ENCODE measurements at regions not wholly inside any gene's neighbourhood (a gene's known extent, or its start where the extent isn't known, plus 50 kb on each side); places are given as distances from the start of the nearest gene placed in this dataset.
"Not testable (repeated sequence)": the region's sequence is repeated elsewhere in the genome, so short reads cannot be mapped to it uniquely, and the experiment has no call there.

DNA sequence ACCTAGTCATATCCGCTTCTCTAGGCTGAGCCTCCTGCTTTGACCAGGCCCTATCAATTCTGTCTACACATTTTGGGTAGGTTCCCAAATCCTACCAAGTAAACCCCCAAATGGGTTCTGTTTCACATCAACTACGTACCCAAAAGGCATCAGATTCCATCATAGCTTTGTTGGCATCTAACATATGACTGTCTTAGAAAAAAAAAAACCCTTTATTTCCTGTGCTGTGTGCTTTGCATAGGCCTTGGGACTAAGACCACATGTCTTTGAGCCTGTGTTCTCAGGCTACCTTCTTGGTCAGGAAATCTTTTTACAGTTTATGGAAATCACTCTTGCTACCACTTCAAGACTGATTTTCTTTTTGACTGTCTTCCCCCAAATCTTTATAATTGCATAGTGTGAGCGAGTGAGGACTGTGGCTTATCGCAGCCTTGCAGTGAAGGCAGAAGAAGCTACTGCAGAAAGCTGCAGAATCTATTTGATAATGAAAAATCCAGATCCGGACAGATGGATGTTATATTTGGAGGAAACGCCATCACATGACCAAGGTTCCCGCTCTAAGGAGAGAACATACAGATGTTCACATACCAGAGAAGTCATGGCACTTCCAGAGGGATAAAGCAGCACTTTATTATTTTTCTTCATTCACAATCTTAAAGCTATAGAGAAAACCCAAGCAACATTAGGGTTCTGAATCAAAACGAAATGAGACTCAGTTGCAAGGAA lies 111.2 kb downstream of the EOMES start:
- WGBS, 2 donors (ENCODE audit: low coverage in 1 of 2) = 58% methylated on average over 7 to 8 of the region's 8 CpGs
- peaks cover 0 to 5% of the 10 kb centered on the region in 2 donors for H3K9me3 ChIP-seq
- no peak for TF ChIP-seq POLR2AphosphoS5 (IDR thresholded peaks at IDR 0.05)
- no peak for TF ChIP-seq EP300 (IDR thresholded peaks at IDR 0.05; ENCODE audit: low read depth)
- no peak for TF ChIP-seq CTCF (IDR thresholded peaks at IDR 0.05)
- TF ChIP-seq POLR2A (IDR thresholded peaks at IDR 0.05) = no peak
- H3K4me1 ChIP-seq = peaks cover 0 to 9% (median 0%) of the 10 kb centered on the region in 4 donors
- no peaks in the 10 kb centered on the region for H3K36me3 ChIP-seq
- in situ Hi-C loops (cut with MboI; ENCODE audit: low pct_ligation_motif_present in 1 of 4, low pct_unique_long_range_greater_than_20kb in 1 of 4, low sequenced_read_pairs in 3 of 4) (no loop called here), intact Hi-C loops (cut with DNase I; ENCODE audit: low total_unique reads) (no loop called here)
- H3K27me3 ChIP-seq = no peaks in the 10 kb centered on the region
- no peak for DNase-seq
- H3K4me3 ChIP-seq = no peak overlapping the region
- H3K27ac ChIP-seq = no peak overlapping the region

- peaks cover 0 to 9% (median 0%) of the 10 kb centered on the region in 4 donors for H3K4me1 ChIP-seq
- no peaks in the 10 kb centered on the region for H3K27me3 ChIP-seq
- H3K4me3 ChIP-seq = no peak overlapping the region
- WGBS, 2 donors (ENCODE audit: low coverage in 1 of 2) = 66% methylated on average over 1 of the region's 1 CpG; no CpG with 5 or more reads in 1 of the 2 donors
- no peak for TF ChIP-seq POLR2AphosphoS5 (IDR thresholded peaks at IDR 0.05)
- TF ChIP-seq POLR2A (IDR thresholded peaks at IDR 0.05) = no peak
- TF ChIP-seq CTCF (IDR thresholded peaks at IDR 0.05) = no peak
- no peak for TF ChIP-seq EP300 (IDR thresholded peaks at IDR 0.05; ENCODE audit: low read depth)
- no peaks in the 10 kb centered on the region for H3K9me3 ChIP-seq
- DNase-seq = no peak
- in situ Hi-C loops (cut with MboI; ENCODE audit: low pct_ligation_motif_present in 1 of 4, low pct_unique_long_range_greater_than_20kb in 1 of 4, low sequenced_read_pairs in 3 of 4) = no loop called here
- no peak overlapping the region for H3K27ac ChIP-seq
- H3K36me3 ChIP-seq = no peaks in the 10 kb centered on the region
- intact Hi-C loops (cut with DNase I; ENCODE audit: low total_unique reads) = no loop called here
These were observed 114.8 kb downstream of the EOMES start for GRCh38 chr3:27607370-27607769.

- DNase-seq = no peak
- Histone ChIP-seq H3K4me3 (no peak overlapping the region), H3K4me1 (peaks cover 0 to 7% (median 0%) of the 10 kb centered on the region in 4 donors), H3K9me3 (no peaks in the 10 kb centered on the region), H3K36me3 (no peaks in the 10 kb centered on the region), H3K27me3 (no peaks in the 10 kb centered on the region), H3K27ac (no peak overlapping the region)
- in situ Hi-C loops (cut with MboI; ENCODE audit: low pct_ligation_motif_present in 1 of 4, low pct_unique_long_range_greater_than_20kb in 1 of 4, low sequenced_read_pairs in 3 of 4) = no loop called here
- intact Hi-C loops (cut with DNase I; ENCODE audit: low total_unique reads) = no loop called here
- TF ChIP-seq POLR2A (IDR thresholded peaks at IDR 0.05) (no peak), POLR2AphosphoS5 (IDR thresholded peaks at IDR 0.05) (no peak), EP300 (IDR thresholded peaks at IDR 0.05; ENCODE audit: low read depth) (no peak), CTCF (IDR thresholded peaks at IDR 0.05) (no peak)
- 88 to 100% methylated on average over 2 to 3 of the region's 3 CpGs for WGBS, 2 donors (ENCODE audit: low coverage in 1 of 2)
These were observed 115.6 kb downstream of the EOMES start for GRCh38 chr3:27606537-27606936.

DNA sequence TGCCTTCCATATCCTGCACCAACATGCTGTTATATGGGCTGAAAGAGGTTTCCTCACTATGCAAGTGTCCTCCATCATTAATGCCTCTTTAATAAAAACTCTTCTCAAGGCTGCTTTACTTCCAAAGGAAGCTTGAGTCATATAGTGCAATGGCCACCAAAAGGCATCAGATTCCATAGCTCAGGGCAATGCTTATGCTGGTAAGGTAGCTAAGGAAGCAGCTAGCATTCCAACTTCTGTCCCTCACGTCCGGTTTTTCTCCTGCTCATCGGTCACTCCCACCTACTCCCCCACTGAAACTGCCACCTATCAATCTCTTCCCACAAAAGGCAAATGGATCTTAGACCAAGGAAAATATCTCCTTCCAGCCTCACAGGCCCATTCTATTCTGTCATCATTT lies 117.1 kb upstream of the SLC4A7 start:
- WGBS, 2 donors (ENCODE audit: low coverage in 1 of 2) = 93% methylated on average over 3 of the region's 3 CpGs; no CpG with 5 or more reads in 1 of the 2 donors
- intact Hi-C loops (cut with DNase I; ENCODE audit: low total_unique reads); H3K36me3 ChIP-seq; H3K4me1 ChIP-seq; H3K9me3 ChIP-seq; H3K27me3 ChIP-seq; DNase-seq; H3K4me3 ChIP-seq; in situ Hi-C loops (cut with MboI; ENCODE audit: low pct_ligation_motif_present in 1 of 4, low pct_unique_long_range_greater_than_20kb in 1 of 4, low sequenced_read_pairs in 3 of 4); H3K27ac ChIP-seq: not testable (repeated sequence)

DNA sequence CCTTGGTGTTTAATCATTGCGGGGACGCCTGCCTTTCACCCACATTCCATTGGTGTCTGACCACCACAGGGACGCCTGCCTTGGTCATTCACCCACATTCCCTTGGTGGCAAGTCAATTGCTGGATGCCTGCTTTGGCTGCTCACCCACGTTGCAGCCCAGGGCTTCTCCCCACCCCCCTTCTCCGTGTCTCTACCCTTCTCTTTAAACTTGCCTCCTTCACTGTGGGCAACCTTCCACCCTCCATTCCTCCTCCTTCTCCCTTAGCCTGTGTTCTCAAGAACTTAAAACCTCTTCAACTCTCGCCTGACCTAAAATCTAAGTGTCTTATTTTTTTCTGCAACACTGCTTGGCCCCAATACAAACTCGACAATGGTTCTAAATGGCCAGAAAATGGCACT lies 115.6 kb upstream of the SLC4A7 start:
- H3K27ac ChIP-seq; H3K4me3 ChIP-seq; H3K36me3 ChIP-seq; intact Hi-C loops (cut with DNase I; ENCODE audit: low total_unique reads); H3K9me3 ChIP-seq; in situ Hi-C loops (cut with MboI; ENCODE audit: low pct_ligation_motif_present in 1 of 4, low pct_unique_long_range_greater_than_20kb in 1 of 4, low sequenced_read_pairs in 3 of 4); H3K27me3 ChIP-seq; DNase-seq: not testable (repeated sequence)
- WGBS, 2 donors (ENCODE audit: low coverage in 1 of 2) = 84 to 90% methylated on average over 4 to 7 of the region's 7 CpGs
- peaks cover 0 to 15% (median 5%) of the 10 kb centered on the region in 4 donors for H3K4me1 ChIP-seq

All from transverse colon (tissue), 4 donors.